Osteocyte (in vitro differentiated cells): ENCODE measurements at regions not wholly inside any gene's neighbourhood (a gene's known extent, or its start where the extent isn't known, plus 50 kb on each side); places are given as distances from the start of the nearest gene placed in this dataset.

Experiments
- DNase-seq: peaks from one replicate; pipeline ENCODE4 v3.0.0; 2021; ENCODE audit warnings: mixed read lengths; ENCODE audit not compliant: unreplicated experiment; ENCODE audit errors: extremely low spot score
- H3K27ac Mint-ChIP-seq: one replicate; pipeline ENCODE4 v1.8.0; 2021; ENCODE audit warnings: mild to moderate bottlenecking, mixed read lengths; ENCODE audit not compliant: unreplicated experiment
- H3K27me3 Mint-ChIP-seq: one replicate; pipeline ENCODE4 v1.8.0; 2021; ENCODE audit warnings: mixed read lengths; ENCODE audit not compliant: unreplicated experiment
- H3K36me3 Mint-ChIP-seq: one replicate; pipeline ENCODE4 v1.8.0; 2021; ENCODE audit warnings: mixed read lengths; ENCODE audit not compliant: unreplicated experiment
- H3K4me1 Mint-ChIP-seq: one replicate; pipeline ENCODE4 v1.8.0; 2021; ENCODE audit warnings: mixed read lengths; ENCODE audit not compliant: unreplicated experiment
- H3K4me3 Mint-ChIP-seq: one replicate; pipeline ENCODE4 v1.8.0; 2021; ENCODE audit warnings: mild to moderate bottlenecking, moderate library complexity, mixed read lengths; ENCODE audit not compliant: unreplicated experiment
- H3K9me3 Mint-ChIP-seq: one replicate; pipeline ENCODE4 v1.8.0; 2021; ENCODE audit warnings: mixed read lengths; ENCODE audit not compliant: unreplicated experiment
- CTCF ChIP-seq: fragments of 200-600 bp; sonication (generic); IDR thresholded peaks from 2 replicates; pipeline ENCODE4 v1.5.0; 2021; ENCODE audit warnings: antibody characterized with exemption, mild to moderate bottlenecking, moderate library complexity

- peaks cover 4% of the 10 kb centered on the region for H3K9me3 Mint-ChIP-seq
- no peak for TF ChIP-seq CTCF
- H3K4me1 Mint-ChIP-seq, result peaks cover 4% of the 10 kb centered on the region
- no peak for DNase-seq
- H3K4me3 Mint-ChIP-seq, result no peak overlapping the region
- no peaks in the 10 kb centered on the region for H3K36me3 Mint-ChIP-seq
- no peak overlapping the region for H3K27ac Mint-ChIP-seq
- H3K27me3 Mint-ChIP-seq, result peaks cover 5% of the 10 kb centered on the region
Measured at GRCh38 chr12:87608321-87608720, 420.9 kb downstream of the C12orf50 start.

- peaks cover 12% of the 10 kb centered on the region for H3K4me1 Mint-ChIP-seq
- DNase-seq, result no peak
- TF ChIP-seq CTCF, result no peak
- no peak overlapping the region for H3K4me3 Mint-ChIP-seq
- no peaks in the 10 kb centered on the region for H3K36me3 Mint-ChIP-seq
- peaks cover 7% of the 10 kb centered on the region for H3K27me3 Mint-ChIP-seq
- peaks cover 4% of the 10 kb centered on the region for H3K9me3 Mint-ChIP-seq
- H3K27ac Mint-ChIP-seq, result no peak overlapping the region
Measured at GRCh38 chr12:87603727-87604126, 425.5 kb downstream of the C12orf50 start.

DNA sequence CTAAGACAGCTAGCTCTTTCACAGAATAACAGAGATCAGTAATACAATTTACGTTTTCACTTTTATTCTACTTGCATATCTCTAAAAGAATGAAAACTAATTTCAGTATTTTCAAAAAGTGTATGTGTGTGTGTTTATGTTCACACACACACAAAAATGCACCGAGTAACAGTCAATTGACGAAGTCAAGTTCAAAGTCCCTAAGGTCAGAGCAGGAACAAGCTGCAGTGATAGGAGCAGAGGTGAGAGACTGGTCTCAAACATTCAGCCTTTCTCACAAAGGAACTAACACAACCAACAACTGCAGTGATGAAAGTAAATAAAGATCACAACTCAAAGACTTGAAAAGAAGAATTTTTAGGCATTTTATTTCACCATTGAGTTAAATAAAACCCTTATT is 429.7 kb downstream of the C12orf50 start:
- Mint-ChIP-seq H3K4me3 (no peak overlapping the region), H3K9me3 (no peaks in the 10 kb centered on the region), H3K27me3 (peaks cover 8% of the 10 kb centered on the region), H3K36me3 (no peaks in the 10 kb centered on the region), H3K4me1 (peaks cover 12% of the 10 kb centered on the region), H3K27ac (no peak overlapping the region)
- no peak for TF ChIP-seq CTCF
- no peak for DNase-seq

GRCh38 chr12:87597114-87597513 is 432.1 kb downstream of the C12orf50 start:
- no peak for TF ChIP-seq CTCF
- H3K4me3 Mint-ChIP-seq, result no peak overlapping the region
- H3K9me3 Mint-ChIP-seq, result no peaks in the 10 kb centered on the region
- H3K27me3 Mint-ChIP-seq, result peaks cover 8% of the 10 kb centered on the region
- no peak overlapping the region for H3K27ac Mint-ChIP-seq
- DNase-seq, result no peak
- H3K4me1 Mint-ChIP-seq, result no peaks in the 10 kb centered on the region
- H3K36me3 Mint-ChIP-seq, result no peaks in the 10 kb centered on the region

DNA sequence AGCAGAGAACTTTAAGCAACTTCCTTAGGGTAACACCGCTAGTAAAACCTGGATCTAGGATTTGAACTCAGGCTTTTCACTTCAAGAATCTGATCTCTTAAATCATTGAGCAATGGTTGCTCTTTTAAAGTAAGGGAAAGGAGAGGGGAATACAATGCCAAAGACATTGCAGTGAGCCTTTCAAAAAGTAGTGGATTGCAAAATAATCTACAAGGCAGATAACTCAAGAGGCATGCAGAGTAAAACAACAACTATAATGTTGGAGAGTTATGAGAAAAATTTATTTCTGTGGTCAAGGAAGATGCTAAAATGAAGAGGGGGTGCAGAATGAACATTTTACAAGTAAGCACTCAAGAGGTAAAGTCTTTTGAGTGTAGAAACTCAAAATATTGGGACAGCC is 432.6 kb downstream of the C12orf50 start:
- DNase-seq, result no peak
- TF ChIP-seq CTCF, result no peak

More for the DNA sequence above, 432.6 kb downstream of the C12orf50 start:
- Mint-ChIP-seq H3K27ac (no peak overlapping the region), H3K36me3 (no peaks in the 10 kb centered on the region), H3K9me3 (no peaks in the 10 kb centered on the region), H3K4me1 (no peaks in the 10 kb centered on the region), H3K4me3 (no peak overlapping the region), H3K27me3 (peaks cover 8% of the 10 kb centered on the region)
